HG03064 (cell line): ENCODE measurements at regions not wholly inside any gene's neighbourhood (a gene's known extent, or its start where the extent isn't known, plus 50 kb on each side); places are given as distances from the start of the nearest gene placed in this dataset.

Experiments used
- ATAC-seq: cut with Tn5 transposase; IDR thresholded peaks from one replicate; pipeline ENCODE4 v1.9.1; 2021; ENCODE audit warnings: low read depth; ENCODE audit not compliant: unreplicated experiment

DNA sequence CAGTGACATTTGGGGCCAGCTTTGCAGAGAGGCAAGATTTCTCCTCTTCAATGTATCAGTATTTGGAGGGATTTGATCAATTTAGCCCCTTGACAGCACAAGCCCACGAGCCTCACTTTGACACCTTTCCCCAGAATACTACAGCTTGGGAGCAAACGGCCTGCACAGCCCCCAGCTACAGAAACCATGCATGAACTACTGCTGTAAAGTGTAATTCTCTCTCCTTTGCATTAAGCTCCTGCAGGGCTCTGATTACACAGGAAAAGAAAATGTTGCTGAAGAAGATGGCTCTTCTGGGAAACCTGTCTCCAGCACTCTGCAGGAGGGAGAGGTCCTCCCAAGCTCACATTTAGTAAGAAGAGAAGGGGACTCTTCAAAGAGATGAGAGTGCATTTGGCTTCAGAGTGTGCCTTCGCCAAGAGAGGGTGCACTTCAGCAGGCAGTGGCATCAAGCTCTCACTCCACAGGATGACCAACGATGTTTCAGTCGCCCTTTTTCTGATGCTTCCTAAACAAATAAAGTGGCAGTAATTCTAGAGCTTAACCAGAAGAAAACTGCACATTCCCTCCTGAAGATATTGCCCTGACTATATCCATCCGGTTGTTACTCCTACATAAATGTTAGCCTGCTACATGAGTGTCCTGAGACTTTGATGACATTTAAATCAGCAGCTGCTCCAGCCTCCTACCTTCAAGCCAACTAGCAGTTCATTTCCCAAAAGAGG is 272.2 kb downstream of the AUH start:
- ATAC-seq, result no peak

- ATAC-seq, result no peak
Measured at GRCh38 chr9:91090130-91090410, 271.6 kb downstream of the AUH start.

DNA sequence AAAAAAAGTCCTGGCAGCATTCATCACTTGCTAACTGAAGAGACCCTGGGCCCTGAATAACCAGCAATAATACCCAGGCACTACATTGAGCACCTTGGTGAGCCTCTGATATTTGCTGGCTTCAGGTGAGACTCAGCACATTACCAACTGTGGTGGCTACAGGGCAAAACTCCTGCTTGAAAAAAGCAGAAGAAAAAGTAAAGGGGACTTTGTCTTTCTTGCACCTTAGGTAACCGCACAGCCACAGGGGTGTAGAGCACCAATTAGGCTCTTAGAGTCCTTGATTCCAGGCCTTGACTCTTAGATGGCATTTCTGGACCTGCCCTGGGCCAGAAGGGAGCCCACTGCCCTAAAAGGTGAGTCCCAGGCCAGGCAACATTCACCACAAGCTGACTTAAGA is 269.5 kb downstream of the AUH start:
- no peak for ATAC-seq

GRCh38 chr9:91094324-91095088 is 267.2 kb downstream of the AUH start:
- no peak for ATAC-seq

GRCh38 chr9:91098203-91098850 is 263.4 kb downstream of the AUH start:
- no peak for ATAC-seq

GRCh38 chr9:91099436-91099835 is 262.3 kb downstream of the AUH start:
- ATAC-seq, result no peak

- ATAC-seq, result no peak
Measured at GRCh38 chr9:91100878-91101450, 260.8 kb downstream of the AUH start.

DNA sequence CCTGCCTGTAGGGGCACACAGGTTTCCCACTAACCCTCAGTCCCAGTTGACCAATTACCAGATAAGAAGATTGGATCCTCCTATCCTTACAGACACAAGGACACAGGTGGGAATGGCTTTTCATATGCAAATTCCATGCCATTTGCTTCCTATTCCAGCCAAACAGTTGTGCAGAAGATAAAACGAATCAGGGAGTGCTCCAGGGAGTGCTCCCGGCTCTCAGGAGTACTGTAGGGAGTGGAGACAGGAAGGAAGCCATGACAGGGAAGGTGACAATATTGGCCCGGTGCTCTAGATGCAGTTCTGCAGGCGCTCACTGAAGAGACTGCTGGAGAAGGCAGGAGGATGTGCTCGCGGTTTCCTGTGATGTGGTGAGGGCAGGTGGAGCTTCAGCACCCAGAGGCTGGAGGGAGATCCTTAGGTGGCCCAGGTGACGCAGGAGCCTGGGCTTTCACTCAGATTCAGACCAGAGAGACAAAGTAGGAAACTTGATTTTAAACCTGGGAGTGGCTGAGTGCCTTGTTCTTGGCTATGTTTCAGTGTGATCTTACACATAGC is 260.0 kb downstream of the AUH start:
- ATAC-seq, result no peak

DNA sequence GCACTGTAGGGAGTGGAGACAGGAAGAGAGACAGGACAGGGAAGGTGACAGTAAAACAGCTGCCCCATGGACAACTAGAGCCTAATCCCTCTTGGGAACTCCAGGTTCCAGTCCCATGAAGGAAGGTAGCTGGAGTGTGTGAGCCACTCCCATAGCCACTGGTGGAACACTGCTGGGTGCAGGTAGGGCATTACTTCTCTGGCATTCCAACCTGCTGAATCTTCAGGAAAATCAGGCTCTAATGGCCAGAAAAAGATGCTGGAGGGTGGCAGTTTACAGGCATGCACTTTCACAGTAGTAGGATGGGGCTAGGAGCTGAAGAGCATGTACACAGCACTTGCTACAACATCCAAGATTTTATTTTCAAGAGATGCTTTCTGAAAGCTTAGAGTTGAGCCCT is 259.4 kb downstream of the AUH start:
- no peak for ATAC-seq

DNA sequence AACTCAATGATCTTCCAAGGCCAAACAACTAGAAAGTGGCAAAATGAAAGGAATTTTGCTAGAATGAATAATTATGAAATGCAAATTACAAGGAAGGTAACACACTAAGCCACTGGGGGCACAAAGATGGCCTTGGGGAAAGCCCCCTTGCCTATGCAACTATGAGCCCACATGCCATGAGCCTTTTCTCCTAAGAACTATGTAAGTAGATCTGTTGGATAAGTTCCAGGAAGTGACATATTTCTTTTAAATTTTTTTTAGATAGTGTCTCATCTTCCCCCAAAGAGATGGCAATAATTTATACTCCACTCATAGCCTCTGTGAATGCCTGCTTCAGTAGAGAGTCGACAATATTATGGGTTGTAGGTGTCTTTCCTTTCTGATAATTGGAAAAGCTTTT is 257.8 kb downstream of the AUH start:
- ATAC-seq, result no peak

GRCh38 chr9:91106415-91107081 is 255.2 kb downstream of the AUH start:
- ATAC-seq, result no peak

DNA sequence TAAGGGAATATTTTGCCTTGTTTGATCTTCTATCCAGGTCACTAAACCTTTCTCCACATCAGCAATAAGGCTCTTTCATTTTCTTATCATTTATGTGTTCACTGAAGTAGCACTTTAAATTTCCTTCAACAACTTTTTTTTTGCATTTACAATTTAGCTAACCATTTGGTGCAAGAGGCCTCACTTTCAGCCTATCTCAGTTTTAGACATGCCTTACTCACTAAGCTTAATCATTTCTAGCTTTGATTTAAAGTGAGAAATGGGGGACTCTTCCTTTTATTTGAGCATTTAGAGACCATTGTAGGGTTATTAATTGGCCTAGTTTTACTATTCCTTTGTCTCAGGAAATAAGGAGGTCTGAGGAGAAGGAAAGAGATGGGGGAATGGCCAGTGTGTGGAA is 250.5 kb downstream of the AUH start:
- ATAC-seq, result no peak

- no peak for ATAC-seq
Measured at GRCh38 chr9:91111876-91112275, 249.8 kb downstream of the AUH start.

DNA sequence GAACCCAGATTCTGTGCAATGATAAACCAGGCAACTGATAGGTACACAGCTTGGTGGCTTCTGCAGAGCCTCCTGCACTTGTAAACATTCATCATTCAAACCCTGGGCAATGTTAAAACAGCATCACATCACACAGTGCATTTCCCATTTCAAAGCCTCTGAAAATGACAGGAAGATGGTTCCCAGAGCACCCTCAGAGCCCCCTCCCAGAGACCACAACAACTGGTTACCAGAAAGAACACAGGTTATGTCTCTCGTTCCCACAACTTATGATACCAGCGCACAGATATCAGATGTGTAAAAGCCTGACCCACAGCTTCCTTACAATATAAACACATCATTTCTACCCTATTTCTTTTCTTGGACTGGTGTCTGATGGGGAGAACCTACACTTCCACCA is 248.7 kb downstream of the AUH start:
- ATAC-seq, result no peak

DNA sequence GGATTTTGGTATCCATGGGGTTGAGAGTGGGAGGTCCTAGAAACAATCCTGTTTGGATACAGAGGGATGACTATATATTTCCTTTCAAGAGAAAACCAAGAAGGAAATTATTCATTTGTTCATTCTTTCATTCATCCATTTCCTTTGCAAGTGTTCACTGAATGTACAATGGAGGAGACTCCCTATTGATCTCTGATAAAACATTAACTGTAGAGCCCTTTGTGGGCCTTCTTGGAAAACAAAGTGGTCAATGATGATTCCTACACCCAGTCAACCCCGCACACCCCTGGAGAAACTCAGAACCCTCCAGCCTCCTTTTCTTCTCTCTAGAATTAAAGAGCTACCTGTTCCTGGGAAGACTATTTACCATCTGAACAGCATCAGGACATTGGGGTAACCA is 247.3 kb downstream of the AUH start:
- ATAC-seq, result no peak

- no peak for ATAC-seq
Measured at GRCh38 chr9:91116211-91116610, 245.5 kb downstream of the AUH start.

- no peak for ATAC-seq
Measured at GRCh38 chr9:91116711-91117110, 245.0 kb downstream of the AUH start.

- ATAC-seq, result no peak
Measured at GRCh38 chr9:91117474-91117891, 244.2 kb downstream of the AUH start.

DNA sequence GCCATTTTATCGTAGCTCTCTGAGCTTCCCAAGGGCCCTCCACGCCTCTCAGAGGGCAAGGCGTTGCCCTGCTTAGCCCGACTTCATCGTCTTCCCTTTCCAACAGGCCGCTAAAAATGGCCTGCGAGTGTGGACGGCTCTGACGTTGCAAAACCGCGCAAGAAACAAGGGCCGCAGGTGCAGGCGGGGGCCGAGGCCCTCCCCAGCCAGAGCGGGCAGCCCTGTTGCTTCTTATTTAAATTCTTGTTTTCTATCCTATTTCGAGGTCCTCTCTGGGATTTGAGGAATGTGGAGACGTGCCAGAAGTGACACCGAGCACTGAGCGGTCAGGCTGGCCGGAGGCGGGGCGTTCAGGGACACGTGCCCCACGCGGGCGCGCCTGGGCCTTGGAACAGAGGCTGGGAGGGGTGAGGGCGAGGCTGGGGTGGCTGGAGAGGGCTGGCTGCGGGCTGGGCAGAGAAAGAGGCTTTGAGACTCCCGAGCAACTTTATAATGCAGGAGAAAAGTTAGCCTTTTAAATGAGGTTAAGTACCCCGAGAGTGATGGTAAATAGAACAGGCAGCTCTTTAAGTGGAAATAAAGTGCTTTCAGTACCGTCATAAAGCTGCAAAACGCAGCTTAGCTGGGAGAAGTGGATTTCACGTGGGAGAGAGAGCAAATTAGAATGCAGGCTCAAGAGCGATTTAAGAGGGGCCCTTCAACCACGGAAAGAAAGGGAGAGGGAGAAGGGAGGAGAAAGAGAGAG is 243.6 kb downstream of the AUH start:
- no peak for ATAC-seq

- ATAC-seq, result no peak
Measured at GRCh38 chr9:91118704-91119025, 243.1 kb downstream of the AUH start.
